Choroid plexus epithelial cell (primary cell): ENCODE measurements at regions not wholly inside any gene's neighbourhood (a gene's known extent, or its start where the extent isn't known, plus 50 kb on each side); places are given as distances from the start of the nearest gene placed in this dataset.

Experiments used
- DNase-seq: peaks from one replicate; pipeline ENCODE4 v3.0.0-alpha.2; 2010; ENCODE audit warnings: low read depth
- H3K4me3 ChIP-seq: 2 replicates; pipeline ENCODE4 v1.5.1; 2011; ENCODE audit warnings: low read depth, mild to moderate bottlenecking, control low read depth, low read length, moderate library complexity
- CTCF ChIP-seq: conservative IDR thresholded peaks from 2 replicates; pipeline ENCODE4 v1.5.1; 2011; ENCODE audit warnings: low read depth, mild to moderate bottlenecking, control low read depth, inconsistent platforms, low read length, moderate library complexity

- H3K4me3 ChIP-seq, result no peak overlapping the region
- TF ChIP-seq CTCF, result no peak
- DNase-seq, result no peak
These were observed 384.0 kb upstream of the SEMA3D start for GRCh38 chr7:85570898-85571297.

- H3K4me3 ChIP-seq, result no peak overlapping the region
- no peak for TF ChIP-seq CTCF
- DNase-seq, result no peak
These were observed 381.1 kb upstream of the SEMA3D start for GRCh38 chr7:85567983-85568382.

- TF ChIP-seq CTCF, result no peak
- DNase-seq, result no peak
- no peak overlapping the region for H3K4me3 ChIP-seq
These were observed 379.4 kb upstream of the SEMA3D start for GRCh38 chr7:85566095-85566794.

GRCh38 chr7:85565276-85565675 lies 378.4 kb upstream of the SEMA3D start:
- DNase-seq, result no peak
- no peak for TF ChIP-seq CTCF

GRCh38 chr7:85564861-85565260 lies 378.0 kb upstream of the SEMA3D start:
- no peak overlapping the region for H3K4me3 ChIP-seq

More at GRCh38 chr7:85565276-85565675, 378.4 kb upstream of the SEMA3D start:
- H3K4me3 ChIP-seq, result no peak overlapping the region

GRCh38 chr7:85561706-85562105 lies 374.9 kb upstream of the SEMA3D start:
- TF ChIP-seq CTCF, result no peak

More at GRCh38 chr7:85564861-85565260, 378.0 kb upstream of the SEMA3D start:
- no peak for TF ChIP-seq CTCF
- no peak for DNase-seq

More at GRCh38 chr7:85561706-85562105, 374.9 kb upstream of the SEMA3D start:
- DNase-seq, result no peak
- no peak overlapping the region for H3K4me3 ChIP-seq
